K562 (cell line): ENCODE measurements at regions not wholly inside any gene's neighbourhood (a gene's known extent, or its start where the extent isn't known, plus 50 kb on each side); places are given as distances from the start of the nearest gene placed in this dataset.

Source experiments
- ATAC-seq: fragments of 200-7000 bp; cut with Tn5 transposase; 3 replicates; pipeline ENCODE4 v1.9.1; 2020; ENCODE audit warnings: moderate library complexity
- BruUV-seq: library from RNA; stranded (reverse); fragments of 400-500 nt; replicated peaks from 2 replicates; lab custom pipeline; 2021; lab: Mats Ljungman, UMichigan
- CTCF ChIA-PET: fragments of 300-600 bp; formaldehyde crosslinking; extraction: SDS; loops from one replicate; lab custom pipeline; 2021; ENCODE audit warnings: low intra/inter-chr PET ratio; lab: Yijun Ruan, JAX
- POLR2A ChIA-PET: fragments of 300-600, 350-650 bp; sonication (Branson Sonifier 250); formaldehyde crosslinking; extraction: SDS; loops from one replicate; lab custom pipeline; 2021; ENCODE audit warnings: antibody characterized with exemption, inconsistent platforms; lab: Yijun Ruan, JAX
- DNase-seq, 4 experiments: peaks; one replicate each; pipeline versions ENCODE4 v3.0.0 to v3.0.0-alpha.2; 2011 to 2018; ENCODE audit warnings: low spot score in 3 of 4, mixed read lengths in 3 of 4; ENCODE audit errors: extremely low read depth in 1 of 4
- FAIRE-seq: peaks from 2 replicates; lab custom pipeline; 2011; peaks lifted over from hg19 to GRCh38; lab: Jason Lieb, UNC
- H2AFZ ChIP-seq: 2 replicates; pipeline ENCODE4 v1.6.0; 2011; ENCODE audit warnings: low read depth, low read length, control low read depth, inconsistent platforms
- H3K27ac ChIP-seq: fragments of 200-600 bp; 3 replicates; pipeline ENCODE4 v1.8.0; 2011; ENCODE audit warnings: low read depth, mild to moderate bottlenecking, control low read depth, inconsistent platforms, low read length, moderate library complexity, mixed read lengths; ENCODE audit errors: extremely low read depth
- H3K27me3 ChIP-seq, 2 experiments: fragments of 300-600 bp in 1 of 2; 2 replicates in 1 of 2; 3 replicates in 1 of 2; pipeline versions ENCODE4 v1.6.0 to v1.8.0; 2011; ENCODE audit warnings: inconsistent platforms in 2 of 2, low read length in 2 of 2, mild to moderate bottlenecking in 1 of 2, mixed read lengths in 1 of 2, moderate library complexity in 1 of 2; ENCODE audit not compliant: control insufficient read depth in 2 of 2, insufficient read depth in 2 of 2
- H3K36me3 ChIP-seq: fragments of 300-600 bp; 3 replicates; pipeline ENCODE4 v1.8.0; 2011; ENCODE audit warnings: mild to moderate bottlenecking, low read length, inconsistent platforms; ENCODE audit not compliant: control insufficient read depth, insufficient read depth
- H3K4me1 ChIP-seq, 2 experiments: fragments of 200-600 bp in 1 of 2; replicated peaks in 1 of 2; 2 replicates in 1 of 2; 3 replicates in 1 of 2; pipeline versions ENCODE4 v1.5.1 to v1.8.0; 2011; ENCODE audit warnings: inconsistent platforms in 2 of 2, low read length in 2 of 2, mild to moderate bottlenecking in 1 of 2, mixed read lengths in 1 of 2, moderate library complexity in 1 of 2; ENCODE audit not compliant: control insufficient read depth in 2 of 2, insufficient read depth in 2 of 2
- H3K4me2 ChIP-seq: 2 replicates; pipeline ENCODE4 v1.6.1; 2011; ENCODE audit warnings: low read length, control low read depth, inconsistent platforms, mixed read lengths; ENCODE audit not compliant: insufficient read depth
- H3K4me3 ChIP-seq: fragments of 200-600 bp; sonication (generic), shearing (Covaris generic); 2 replicates; pipeline ENCODE4 v1.5.1; 2016; ENCODE audit warnings: control low read depth, inconsistent platforms
- H3K79me2 ChIP-seq: fragments of 200-600 bp; 3 replicates; pipeline ENCODE4 v1.8.0; 2011; ENCODE audit warnings: low read length, inconsistent platforms; ENCODE audit not compliant: control insufficient read depth, insufficient read depth
- H3K9ac ChIP-seq, 2 experiments: 2 replicates each; pipeline versions ENCODE4 v1.6.0 to v1.6.1; 2011; ENCODE audit warnings: low read depth in 2 of 2, low read length in 2 of 2, control low read depth in 1 of 2, inconsistent platforms in 1 of 2, mild to moderate bottlenecking in 1 of 2, mixed read lengths in 1 of 2; ENCODE audit not compliant: insufficient read depth in 1 of 2
- H3K9me1 ChIP-seq: one replicate; pipeline ENCODE4 v1.6.0; 2011; ENCODE audit warnings: inconsistent platforms, mild to moderate bottlenecking, low read length, moderate library complexity; ENCODE audit not compliant: control insufficient read depth, insufficient read depth
- H3K9me3 ChIP-seq: replicated peaks from 2 replicates; pipeline ENCODE4 v1.5.1; 2011; ENCODE audit warnings: low read depth, low read length, inconsistent platforms; ENCODE audit not compliant: control insufficient read depth, insufficient read depth
- H4K20me1 ChIP-seq: replicated peaks from 2 replicates; pipeline ENCODE4 v1.6.1; 2011; ENCODE audit warnings: low read length, inconsistent platforms, mixed read lengths; ENCODE audit not compliant: control insufficient read depth, insufficient read depth
- FOXM1 ChIP-seq, 2 experiments: fragments of 450-650 bp in 1 of 2; sonication (generic) in 1 of 2; formaldehyde crosslinking in 1 of 2; IDR thresholded peaks; 2 replicates each; pipeline versions ENCODE4 v1.6.1 to v1.9.0; 2017 to 2022; ENCODE audit warnings: low read depth in 2 of 2, mild to moderate bottlenecking in 2 of 2, missing genetic modification reagents in 1 of 2, moderate library complexity in 1 of 2
- GATAD2B ChIP-seq: fragments of 450-650 bp; IDR thresholded peaks from 2 replicates; pipeline ENCODE4 v1.6.1; 2017; ENCODE audit warnings: mild to moderate bottlenecking, borderline replicate concordance
- MYBL2 ChIP-seq, 2 experiments: fragments of 450-650 bp in 1 of 2; sonication (generic) in 1 of 2; formaldehyde crosslinking in 1 of 2; IDR thresholded peaks; 2 replicates each; pipeline versions ENCODE4 v1.6.1 to v1.8.1; 2017 to 2022; ENCODE audit warnings: borderline replicate concordance in 1 of 2, inconsistent platforms in 1 of 2, low read depth in 1 of 2, mild to moderate bottlenecking in 1 of 2, missing genetic modification reagents in 1 of 2, moderate library complexity in 1 of 2
- POLR3A ChIP-seq: IDR thresholded peaks from 2 replicates; pipeline ENCODE4 v1.6.1; 2011; ENCODE audit warnings: borderline replicate concordance, mild to moderate bottlenecking, moderate library complexity; ENCODE audit not compliant: insufficient read length, insufficient read depth; ENCODE audit errors: extremely low read depth
- PYGO2 ChIP-seq: fragments of 450-650 bp; IDR thresholded peaks from 2 replicates; pipeline ENCODE4 v1.6.1; 2016; ENCODE audit warnings: mild to moderate bottlenecking, missing genetic modification characterization, moderate library complexity, missing compliant biosample characterization
- RB1 ChIP-seq: fragments of 450-650 bp; IDR thresholded peaks from 2 replicates; pipeline ENCODE4 v1.6.1; 2017; ENCODE audit warnings: low read depth, mild to moderate bottlenecking
- SP2 ChIP-seq: IDR thresholded peaks from 2 replicates; pipeline ENCODE4 v1.6.1; 2011; ENCODE audit warnings: mild to moderate bottlenecking, low read depth, low read length, moderate library complexity; ENCODE audit not compliant: poor library complexity, severe bottlenecking; ENCODE audit errors: extremely low read depth
- TCF7 ChIP-seq: sonication (generic); IDR thresholded peaks from 2 replicates; pipeline ENCODE4 v1.6.1; 2016; ENCODE audit warnings: antibody characterized with exemption, borderline replicate concordance
- TFAM ChIP-seq: fragments of 250-450 bp; sonication (Bioruptor Pico); conservative IDR thresholded peaks from 2 replicates; pipeline ENCODE4 v1.5.0; 2021; ENCODE audit warnings: mild to moderate bottlenecking, moderate library complexity
- TOE1 ChIP-seq, 2 experiments: fragments of 450-650 bp in 1 of 2; sonication (generic) in 1 of 2; formaldehyde crosslinking in 1 of 2; IDR thresholded peaks; 2 replicates each; pipeline versions ENCODE4 v1.7.1 to v1.8.0; 2016 to 2022; ENCODE audit warnings: borderline replicate concordance in 2 of 2, mild to moderate bottlenecking in 2 of 2, antibody characterized with exemption in 1 of 2, inconsistent platforms in 1 of 2, low read depth in 1 of 2, missing genetic modification reagents in 1 of 2, moderate library complexity in 1 of 2
- ZNF134 ChIP-seq: fragments of 250-450 bp; sonication (Bioruptor Pico); conservative IDR thresholded peaks from 2 replicates; pipeline ENCODE4 v1.4.0; 2020
- ZNF41 ChIP-seq: fragments of 250-450 bp; sonication (Bioruptor Pico); conservative IDR thresholded peaks from 2 replicates; pipeline ENCODE4 v1.4.0; 2020; ENCODE audit warnings: mild to moderate bottlenecking
- ZNF57 ChIP-seq: fragments of 450-650 bp; formaldehyde crosslinking; IDR thresholded peaks from 2 replicates; pipeline ENCODE4 v1.4.0; 2020; ENCODE audit warnings: mild to moderate bottlenecking, moderate library complexity
- WGBS: fragments of 100-300 bp; shearing (Covaris generic); methylation state at CpG from one replicate; pipeline ENCODE4 v1.1.6; 2016; ENCODE audit warnings: low coverage, mixed read lengths; ENCODE audit not compliant: insufficient coverage; ENCODE audit errors: missing lambda C conversion rate; 5-methylcytosine and 5-hydroxymethylcytosine counted together
- in situ Hi-C: fragments of 300-500 bp; cut with MboI; formaldehyde crosslinking; loops from 4 replicates; pipeline ENCODE4 v1.15.0; 2018; ENCODE audit warnings: inconsistent platforms, mixed read lengths
- intact Hi-C: fragments of 100-400 bp; cut with micrococcal nuclease; formaldehyde crosslinking; loops from 2 replicates; pipeline ENCODE4 v1.14.2; 2022
- TF ChIP-seq, protein P1 (sequence below): fragments of 250-450 bp; sonication (Bioruptor Pico); IDR thresholded peaks from 2 replicates; pipeline ENCODE4 v1.8.0; 2022; ENCODE audit warnings: inconsistent platforms
- TF ChIP-seq, protein P2 (sequence below): sonication (generic); formaldehyde crosslinking; IDR thresholded peaks from 2 replicates; pipeline ENCODE4 v1.8.0; 2023; ENCODE audit warnings: missing genetic modification reagents, mild to moderate bottlenecking, borderline replicate concordance

DNA sequence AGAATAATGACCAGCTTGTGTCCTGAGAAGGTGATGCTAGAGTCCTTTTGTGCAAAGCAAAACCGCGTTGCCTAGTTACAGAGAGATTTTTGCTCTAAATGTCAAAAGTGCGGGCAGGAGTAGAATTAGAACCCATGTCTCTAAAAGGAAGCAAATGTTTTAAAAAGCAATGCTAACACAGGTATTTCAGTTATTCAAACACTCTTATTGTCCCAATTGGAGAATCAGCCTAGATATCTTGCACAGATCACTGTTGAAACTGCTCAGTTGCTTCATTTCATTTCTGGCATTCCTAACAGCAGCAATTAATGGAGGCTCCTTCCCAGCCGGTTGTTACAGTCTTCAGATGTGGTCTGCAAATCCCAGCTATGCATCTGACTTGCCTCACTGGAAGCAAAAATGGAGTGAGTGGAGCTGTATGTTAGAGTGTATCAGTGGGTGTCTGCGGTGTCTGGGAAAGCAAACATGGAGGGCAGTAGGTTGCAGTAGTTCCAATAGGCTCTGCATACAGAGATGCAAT is 55.6 kb upstream of the SEMA6D start:
- ATAC-seq (no peak), DNase-seq (no peak), FAIRE-seq (no peak)
- intact Hi-C loops (no loop called here), in situ Hi-C loops (no loop called here)
- Histone ChIP-seq H2AFZ (no peak overlapping the region), H3K4me3 (no peak overlapping the region), H3K9ac (no peak overlapping the region), H3K27me3 (no peaks in the 10 kb centered on the region), H3K4me2 (no peak overlapping the region), H3K79me2 (no peaks in the 10 kb centered on the region), H4K20me1 (no peaks in the 10 kb centered on the region), H3K9me3 (no peaks in the 10 kb centered on the region), H3K4me1 (no peaks in the 10 kb centered on the region), H3K9me1 (no peaks in the 10 kb centered on the region), H3K36me3 (no peaks in the 10 kb centered on the region), H3K27ac (no peak overlapping the region)
- BruUV-seq: no TSS peak
- ChIA-PET POLR2A (no interaction called here), CTCF (no interaction called here)
- WGBS: 0% methylated on average over 5 of the region's 5 CpGs
- TF ChIP-seq GATAD2B: no peak
- no peak for TF ChIP-seq POLR3A
- TF ChIP-seq FOXM1 (IDR thresholded peaks at IDR 0.05; ENCODE audit: low read depth): no peak
- no peak for TF ChIP-seq FOXM1 (CRISPR knock-in tag; IDR thresholded peaks at IDR 0.05; ENCODE audit: low read depth)
- TF ChIP-seq TOE1 (IDR thresholded peaks at IDR 0.05; ENCODE audit: borderline replicate concordance): no peak
- TF ChIP-seq TOE1 (CRISPR knock-in tag; IDR thresholded peaks at IDR 0.05; ENCODE audit: borderline replicate concordance, low read depth): no peak
- no peak for TF ChIP-seq ZNF134 (CRISPR knock-in tag)
- TF ChIP-seq, protein P1, sequence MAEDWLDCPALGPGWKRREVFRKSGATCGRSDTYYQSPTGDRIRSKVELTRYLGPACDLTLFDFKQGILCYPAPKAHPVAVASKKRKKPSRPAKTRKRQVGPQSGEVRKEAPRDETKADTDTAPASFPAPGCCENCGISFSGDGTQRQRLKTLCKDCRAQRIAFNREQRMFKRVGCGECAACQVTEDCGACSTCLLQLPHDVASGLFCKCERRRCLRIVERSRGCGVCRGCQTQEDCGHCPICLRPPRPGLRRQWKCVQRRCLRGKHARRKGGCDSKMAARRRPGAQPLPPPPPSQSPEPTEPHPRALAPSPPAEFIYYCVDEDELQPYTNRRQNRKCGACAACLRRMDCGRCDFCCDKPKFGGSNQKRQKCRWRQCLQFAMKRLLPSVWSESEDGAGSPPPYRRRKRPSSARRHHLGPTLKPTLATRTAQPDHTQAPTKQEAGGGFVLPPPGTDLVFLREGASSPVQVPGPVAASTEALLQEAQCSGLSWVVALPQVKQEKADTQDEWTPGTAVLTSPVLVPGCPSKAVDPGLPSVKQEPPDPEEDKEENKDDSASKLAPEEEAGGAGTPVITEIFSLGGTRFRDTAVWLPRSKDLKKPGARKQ (CRISPR knock-in tag): no peak
- no peak for TF ChIP-seq MYBL2 (IDR thresholded peaks at IDR 0.05; ENCODE audit: low read depth)
- TF ChIP-seq MYBL2 (CRISPR knock-in tag; IDR thresholded peaks at IDR 0.05; ENCODE audit: borderline replicate concordance): no peak
- TF ChIP-seq, protein P2, sequence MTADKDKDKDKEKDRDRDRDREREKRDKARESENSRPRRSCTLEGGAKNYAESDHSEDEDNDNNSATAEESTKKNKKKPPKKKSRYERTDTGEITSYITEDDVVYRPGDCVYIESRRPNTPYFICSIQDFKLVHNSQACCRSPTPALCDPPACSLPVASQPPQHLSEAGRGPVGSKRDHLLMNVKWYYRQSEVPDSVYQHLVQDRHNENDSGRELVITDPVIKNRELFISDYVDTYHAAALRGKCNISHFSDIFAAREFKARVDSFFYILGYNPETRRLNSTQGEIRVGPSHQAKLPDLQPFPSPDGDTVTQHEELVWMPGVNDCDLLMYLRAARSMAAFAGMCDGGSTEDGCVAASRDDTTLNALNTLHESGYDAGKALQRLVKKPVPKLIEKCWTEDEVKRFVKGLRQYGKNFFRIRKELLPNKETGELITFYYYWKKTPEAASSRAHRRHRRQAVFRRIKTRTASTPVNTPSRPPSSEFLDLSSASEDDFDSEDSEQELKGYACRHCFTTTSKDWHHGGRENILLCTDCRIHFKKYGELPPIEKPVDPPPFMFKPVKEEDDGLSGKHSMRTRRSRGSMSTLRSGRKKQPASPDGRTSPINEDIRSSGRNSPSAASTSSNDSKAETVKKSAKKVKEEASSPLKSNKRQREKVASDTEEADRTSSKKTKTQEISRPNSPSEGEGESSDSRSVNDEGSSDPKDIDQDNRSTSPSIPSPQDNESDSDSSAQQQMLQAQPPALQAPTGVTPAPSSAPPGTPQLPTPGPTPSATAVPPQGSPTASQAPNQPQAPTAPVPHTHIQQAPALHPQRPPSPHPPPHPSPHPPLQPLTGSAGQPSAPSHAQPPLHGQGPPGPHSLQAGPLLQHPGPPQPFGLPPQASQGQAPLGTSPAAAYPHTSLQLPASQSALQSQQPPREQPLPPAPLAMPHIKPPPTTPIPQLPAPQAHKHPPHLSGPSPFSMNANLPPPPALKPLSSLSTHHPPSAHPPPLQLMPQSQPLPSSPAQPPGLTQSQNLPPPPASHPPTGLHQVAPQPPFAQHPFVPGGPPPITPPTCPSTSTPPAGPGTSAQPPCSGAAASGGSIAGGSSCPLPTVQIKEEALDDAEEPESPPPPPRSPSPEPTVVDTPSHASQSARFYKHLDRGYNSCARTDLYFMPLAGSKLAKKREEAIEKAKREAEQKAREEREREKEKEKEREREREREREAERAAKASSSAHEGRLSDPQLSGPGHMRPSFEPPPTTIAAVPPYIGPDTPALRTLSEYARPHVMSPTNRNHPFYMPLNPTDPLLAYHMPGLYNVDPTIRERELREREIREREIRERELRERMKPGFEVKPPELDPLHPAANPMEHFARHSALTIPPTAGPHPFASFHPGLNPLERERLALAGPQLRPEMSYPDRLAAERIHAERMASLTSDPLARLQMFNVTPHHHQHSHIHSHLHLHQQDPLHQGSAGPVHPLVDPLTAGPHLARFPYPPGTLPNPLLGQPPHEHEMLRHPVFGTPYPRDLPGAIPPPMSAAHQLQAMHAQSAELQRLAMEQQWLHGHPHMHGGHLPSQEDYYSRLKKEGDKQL (CRISPR knock-in tag): no peak
- no peak for TF ChIP-seq TCF7
- TF ChIP-seq RB1: no peak
- TF ChIP-seq ZNF41 (CRISPR knock-in tag): no peak
- no peak for TF ChIP-seq SP2
- TF ChIP-seq TFAM (CRISPR knock-in tag): no peak
- TF ChIP-seq PYGO2 (tag): no peak
- no peak for TF ChIP-seq ZNF57
